IMR-90 (cell line): ENCODE measurements at regions not wholly inside any gene's neighbourhood (a gene's known extent, or its start where the extent isn't known, plus 50 kb on each side); places are given as distances from the start of the nearest gene placed in this dataset.

Experiments
- ATAC-seq: fragments of 200-7000 bp; cut with Tn5 transposase; 2 replicates; pipeline ENCODE4 v1.9.1; 2020; ENCODE audit warnings: low read depth, mild to moderate bottlenecking, moderate library complexity
- BruUV-seq: library from RNA; stranded (reverse); fragments of 400-500 nt; replicated peaks from 2 replicates; lab custom pipeline; 2021; lab: Mats Ljungman, UMichigan
- CTCF ChIA-PET: fragments of 300-600 bp; formaldehyde crosslinking; extraction: SDS; loops from one replicate; lab custom pipeline; 2021; ENCODE audit warnings: antibody characterized with exemption; lab: Yijun Ruan, JAX
- POLR2A ChIA-PET: fragments of 300-600 bp; sonication (Branson Sonifier 250); formaldehyde crosslinking; loops from one replicate; lab custom pipeline; 2022; ENCODE audit warnings: antibody characterized with exemption; ENCODE audit not compliant: unreplicated experiment; lab: Charles Lee
- DNase-seq: peaks from one replicate; pipeline ENCODE4 v3.0.0; 2013
- H2AFZ ChIP-seq: replicated peaks from 2 replicates; pipeline ENCODE3; 2013; ENCODE audit warnings: low read length, mild to moderate bottlenecking; ENCODE audit not compliant: poor library complexity
- H2AK5ac ChIP-seq: 2 replicates; pipeline ENCODE4 v1.6.1; 2013; ENCODE audit warnings: low read depth, low read length, inconsistent platforms
- H2AK9ac ChIP-seq: replicated peaks from 2 replicates; pipeline ENCODE3; 2013; ENCODE audit warnings: mild to moderate bottlenecking, low read depth, low read length, moderate library complexity; ENCODE audit not compliant: poor library complexity
- H2BK120ac ChIP-seq: 2 replicates; pipeline ENCODE4 v1.6.1; 2013; ENCODE audit warnings: low read depth, low read length, inconsistent platforms
- H2BK15ac ChIP-seq: 3 replicates; pipeline ENCODE4 v1.6.1; 2013; ENCODE audit warnings: low read depth, low read length, inconsistent platforms
- H2BK20ac ChIP-seq: 2 replicates; pipeline ENCODE4 v1.6.1; 2013; ENCODE audit warnings: low read depth, mild to moderate bottlenecking, inconsistent platforms, low read length, moderate library complexity
- H2BK5ac ChIP-seq: 2 replicates; pipeline ENCODE4 v1.6.1; 2013; ENCODE audit warnings: mild to moderate bottlenecking, low read depth, low read length, inconsistent platforms; ENCODE audit not compliant: poor library complexity, severe bottlenecking
- H3K14ac ChIP-seq: replicated peaks from 2 replicates; pipeline ENCODE4 v1.6.1; 2013; ENCODE audit warnings: low read depth, low read length, inconsistent platforms
- H3K18ac ChIP-seq: 2 replicates; pipeline ENCODE4 v1.6.1; 2013; ENCODE audit warnings: low read depth, low read length, control low read depth
- H3K23ac ChIP-seq: 2 replicates; pipeline ENCODE4 v1.6.1; 2013; ENCODE audit warnings: low read depth, low read length, inconsistent platforms
- H3K27ac ChIP-seq: 2 replicates; pipeline ENCODE4 v1.5.1; 2013; ENCODE audit warnings: mild to moderate bottlenecking, control low read depth, low read length; ENCODE audit not compliant: insufficient read depth
- H3K27me3 ChIP-seq: 2 replicates; pipeline ENCODE4 v1.6.1; 2013; ENCODE audit warnings: low read length; ENCODE audit not compliant: control insufficient read depth, insufficient read depth
- H3K36me3 ChIP-seq: 2 replicates; pipeline ENCODE4 v1.6.1; 2013; ENCODE audit warnings: low read length, mixed read lengths; ENCODE audit not compliant: control insufficient read depth, insufficient read depth
- H3K4ac ChIP-seq: 2 replicates; pipeline ENCODE4 v1.6.1; 2013; ENCODE audit warnings: low read depth, low read length, inconsistent platforms
- H3K4me1 ChIP-seq: 2 replicates; pipeline ENCODE4 v1.6.1; 2013; ENCODE audit warnings: low read length, mixed read lengths; ENCODE audit not compliant: control insufficient read depth, insufficient read depth
- H3K4me2 ChIP-seq: 2 replicates; pipeline ENCODE4 v1.6.1; 2013; ENCODE audit warnings: low read depth, mild to moderate bottlenecking, control low read depth, low read length, moderate library complexity
- H3K4me3 ChIP-seq: 2 replicates; pipeline ENCODE4 v1.5.1; 2013; ENCODE audit warnings: low read depth, mild to moderate bottlenecking, control low read depth, low read length, moderate library complexity; ENCODE audit not compliant: insufficient read depth
- H3K56ac ChIP-seq: 2 replicates; pipeline ENCODE4 v1.6.1; 2013; ENCODE audit warnings: low read length, inconsistent platforms; ENCODE audit not compliant: insufficient read depth; ENCODE audit errors: extremely low read depth
- H3K79me1 ChIP-seq, 2 experiments: 2 replicates each; pipeline ENCODE4 v1.6.1; 2013; ENCODE audit warnings: low read length in 2 of 2, inconsistent platforms in 1 of 2, low read depth in 1 of 2
- H3K9ac ChIP-seq: 2 replicates; pipeline ENCODE4 v1.6.1; 2013; ENCODE audit warnings: low read depth, low read length, control low read depth
- H3K9me1 ChIP-seq: 2 replicates; pipeline ENCODE4 v1.6.1; 2013; ENCODE audit warnings: low read length, inconsistent platforms; ENCODE audit not compliant: insufficient read depth
- H3K9me3 ChIP-seq: 2 replicates; pipeline ENCODE4 v1.6.1; 2013; ENCODE audit warnings: low read length; ENCODE audit not compliant: control insufficient read depth, insufficient read depth
- H4K20me1 ChIP-seq: 2 replicates; pipeline ENCODE4 v1.6.1; 2013; ENCODE audit warnings: low read length, inconsistent platforms; ENCODE audit not compliant: insufficient read depth
- H4K5ac ChIP-seq: 2 replicates; pipeline ENCODE4 v1.6.1; 2013; ENCODE audit warnings: mild to moderate bottlenecking, low read depth, low read length, control low read depth
- H4K8ac ChIP-seq, 2 experiments: 2 replicates each; pipeline ENCODE4 v1.6.1; 2013; ENCODE audit warnings: low read depth in 2 of 2, low read length in 2 of 2, control low read depth in 1 of 2, inconsistent platforms in 1 of 2
- H4K91ac ChIP-seq: 2 replicates; pipeline ENCODE4 v1.6.1; 2013; ENCODE audit warnings: low read depth, low read length, inconsistent platforms; ENCODE audit not compliant: insufficient read depth
- CEBPB ChIP-seq: IDR thresholded peaks from 2 replicates; pipeline ENCODE4 v1.6.1; 2012; ENCODE audit warnings: low read depth, low read length, improper control_type of control experiment
- CHD1 ChIP-seq: IDR thresholded peaks from 2 replicates; pipeline ENCODE4 v1.6.1; 2012; ENCODE audit warnings: low read depth, low read length, improper control_type of control experiment
- CTCF ChIP-seq: conservative IDR thresholded peaks from 2 replicates; pipeline ENCODE4 v1.5.1; 2012; ENCODE audit warnings: mild to moderate bottlenecking, low read depth, low read length, improper control_type of control experiment
- ELK1 ChIP-seq: fragments of 150-350 bp; IDR thresholded peaks from 2 replicates; pipeline ENCODE4 v1.6.1; 2016; ENCODE audit warnings: low read depth, mild to moderate bottlenecking, low read length, moderate library complexity, borderline replicate concordance
- FOS ChIP-seq: fragments of 150-350 bp; IDR thresholded peaks from 2 replicates; pipeline ENCODE4 v1.6.1; 2016; ENCODE audit warnings: low read depth, low read length
- MAFK ChIP-seq: IDR thresholded peaks from 2 replicates; pipeline ENCODE4 v1.6.1; 2012; ENCODE audit warnings: low read depth, low read length, improper control_type of control experiment
- MAZ ChIP-seq: IDR thresholded peaks from 2 replicates; pipeline ENCODE4 v1.6.1; 2012; ENCODE audit warnings: low read depth, mild to moderate bottlenecking, low read length, improper control_type of control experiment, moderate library complexity, borderline replicate concordance
- RAD21 ChIP-seq: IDR thresholded peaks from 2 replicates; pipeline ENCODE4 v1.6.1; 2012; ENCODE audit warnings: low read length, improper control_type of control experiment
- RCOR1 ChIP-seq: IDR thresholded peaks from 2 replicates; pipeline ENCODE4 v1.6.1; 2012; ENCODE audit warnings: mild to moderate bottlenecking, low read length, improper control_type of control experiment; ENCODE audit not compliant: insufficient replicate concordance
- SMC3 ChIP-seq: fragments of 150-350 bp; IDR thresholded peaks from 2 replicates; pipeline ENCODE4 v1.6.1; 2016; ENCODE audit warnings: low read depth, mild to moderate bottlenecking, antibody characterized with exemption, low read length, moderate library complexity
- WGBS, 2 experiments: methylation state at CpG; one replicate each; pipeline versions ENCODE4 v1.1.5 to v1.1.7; 2013; ENCODE audit warnings: missing lambda C conversion rate in 2 of 2; ENCODE audit not compliant: insufficient read length in 1 of 2; ENCODE audit errors: extremely low coverage in 2 of 2; 5-methylcytosine and 5-hydroxymethylcytosine counted together
- dilution Hi-C: fragments of 300-500 bp; cut with HindIII; formaldehyde crosslinking; loops from one replicate; pipeline ENCODE4 v1.14.3; 2018; ENCODE audit warnings: low sequenced_read_pairs; ENCODE audit not compliant: unreplicated experiment
- in situ Hi-C: fragments of 300-500 bp; cut with MboI; formaldehyde crosslinking; loops from 3 replicates; pipeline ENCODE4 v1.14.3; 2019; ENCODE audit warnings: low sequenced_read_pairs, inconsistent platforms, mixed read lengths
- intact Hi-C: fragments of 100-400 bp; cut with micrococcal nuclease; formaldehyde crosslinking; loops from 2 replicates; pipeline ENCODE4 v1.10.0; 2022

- CTCF ChIA-PET: no interaction called here
- no peak overlapping the region for H3K9ac ChIP-seq
- H3K9me1 ChIP-seq: no peaks in the 10 kb centered on the region
- no peak for DNase-seq
- H3K9me3 ChIP-seq: no peaks in the 10 kb centered on the region
- dilution Hi-C loops: no loop called here
- no peak overlapping the region for H2AK5ac ChIP-seq
- no peak for TF ChIP-seq CHD1
- no peak for TF ChIP-seq RAD21
- no peak for TF ChIP-seq RCOR1
- no peak for TF ChIP-seq FOS
- no peak for TF ChIP-seq MAFK
- TF ChIP-seq MAZ: no peak
- no peak for TF ChIP-seq CEBPB
- TF ChIP-seq SMC3: no peak
- no peak for TF ChIP-seq CTCF
- no peak for TF ChIP-seq ELK1
- H3K14ac ChIP-seq: no peak overlapping the region
- H4K91ac ChIP-seq: no peak overlapping the region
- H2BK120ac ChIP-seq: no peak overlapping the region
- no peak overlapping the region for H3K56ac ChIP-seq
- BruUV-seq: no TSS peak
- intact Hi-C loops: no loop called here
- H2BK15ac ChIP-seq: no peak overlapping the region
- no peaks in the 10 kb centered on the region for H3K4me1 ChIP-seq
- H4K20me1 ChIP-seq: no peaks in the 10 kb centered on the region
- H3K79me1 ChIP-seq: no peaks in the 10 kb centered on the region
- in situ Hi-C loops: no loop called here
- H3K4me2 ChIP-seq: no peak overlapping the region
- H3K36me3 ChIP-seq: no peaks in the 10 kb centered on the region
- ATAC-seq: no peak
- POLR2A ChIA-PET: no interaction called here
- H2AFZ ChIP-seq: no peak overlapping the region
- WGBS, 2 experiments: no CpG with 5 or more reads among the region's 1 CpG
- H2AK9ac ChIP-seq: no peak overlapping the region
- H4K8ac ChIP-seq: no peak overlapping the region
- H4K5ac ChIP-seq: no peak overlapping the region
- H3K4ac ChIP-seq: no peak overlapping the region
- H3K27ac ChIP-seq: no peak overlapping the region
- no peak overlapping the region for H3K4me3 ChIP-seq
- no peak overlapping the region for H2BK20ac ChIP-seq
- no peaks in the 10 kb centered on the region for H3K27me3 ChIP-seq
- no peak overlapping the region for H2BK5ac ChIP-seq
- no peak overlapping the region for H3K23ac ChIP-seq
- no peak overlapping the region for H3K18ac ChIP-seq
These were observed 289.7 kb downstream of the UBE3D start for GRCh38 chr6:82775981-82776380.
